ENCODE measurements at regions not wholly inside any gene's neighbourhood (a gene's known extent, or its start where the extent isn't known, plus 50 kb on each side); places are given as distances from the start of the nearest gene placed in this dataset.
"Not testable (repeated sequence)": the region's sequence is repeated elsewhere in the genome, so short reads cannot be mapped to it uniquely, and the experiment has no call there.

DNA sequence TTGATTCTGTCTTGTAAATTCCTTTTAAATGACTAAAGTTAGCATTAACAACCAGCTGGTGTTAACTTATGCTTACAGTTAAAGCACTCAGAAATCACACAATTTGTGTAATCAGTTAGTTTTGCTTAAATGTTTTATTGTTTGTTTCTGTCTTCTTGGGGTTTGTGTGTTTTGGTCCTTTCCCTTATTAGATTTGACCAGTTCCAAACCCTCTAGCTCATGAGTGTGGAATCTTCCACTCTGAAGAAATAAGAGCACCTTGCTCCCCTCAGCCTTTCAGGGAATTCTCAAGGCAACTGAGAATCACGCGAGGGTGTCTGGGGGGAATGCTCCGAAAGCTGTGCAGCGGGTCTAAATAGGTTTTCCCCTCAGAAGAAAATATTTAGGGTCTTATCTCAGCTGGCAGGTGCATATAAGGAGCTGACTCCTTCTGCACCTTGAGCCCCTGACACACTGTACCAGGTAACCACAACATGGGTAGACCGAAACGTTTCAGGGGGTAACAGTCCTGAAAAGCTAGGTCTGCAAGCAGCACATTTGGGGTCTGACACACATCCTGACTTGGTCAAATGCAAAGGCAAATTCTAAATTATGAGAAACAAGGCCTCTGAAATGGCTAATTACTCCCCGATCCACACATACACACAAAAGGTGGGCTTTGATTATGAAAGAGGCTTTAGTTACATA, 188.1 kb upstream of the ETV3 start:
- TF ChIP-seq CTCF (conservative IDR thresholded peaks at IDR 0.05; ENCODE audit: low read depth, low read length): no peak
- H3K4me3 ChIP-seq (ENCODE audit: low read depth, low read length): no peak overlapping the region
- no peak for DNase-seq (ENCODE audit: low read depth)

- H3K4me3 ChIP-seq (ENCODE audit: low read depth, low read length): no peak overlapping the region
- TF ChIP-seq CTCF (conservative IDR thresholded peaks at IDR 0.05; ENCODE audit: low read depth, low read length): no peak
- DNase-seq (ENCODE audit: low read depth): no peak
Observed at GRCh38 chr1:157325220-157325619, 187.0 kb upstream of the ETV3 start.

DNA sequence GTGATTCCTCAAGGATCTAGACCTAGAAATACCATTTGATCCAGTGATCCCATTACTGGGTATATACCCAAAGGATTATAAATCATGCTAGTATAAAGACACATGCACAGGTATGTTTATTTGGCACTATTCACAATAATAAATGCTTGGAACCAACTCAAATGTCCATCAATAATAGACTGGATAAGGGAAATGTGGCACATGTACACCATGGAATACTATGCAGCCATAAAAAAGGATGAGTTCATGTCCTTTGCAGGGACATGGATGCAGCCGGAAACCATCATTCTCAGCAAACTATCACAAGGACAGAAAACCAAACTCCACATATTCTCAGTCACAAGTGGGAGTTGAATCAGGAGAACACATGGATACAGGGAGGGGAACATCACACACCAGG, 183.8 kb upstream of the ETV3 start:
- not testable (repeated sequence) for DNase-seq (ENCODE audit: low read depth); H3K4me3 ChIP-seq (ENCODE audit: low read depth, low read length)

GRCh38 chr1:157319567-157319966, 181.4 kb upstream of the ETV3 start:
- TF ChIP-seq CTCF (conservative IDR thresholded peaks at IDR 0.05; ENCODE audit: low read depth, low read length): no peak
- H3K4me3 ChIP-seq (ENCODE audit: low read depth, low read length): no peak overlapping the region
- DNase-seq (ENCODE audit: low read depth): no peak

DNA sequence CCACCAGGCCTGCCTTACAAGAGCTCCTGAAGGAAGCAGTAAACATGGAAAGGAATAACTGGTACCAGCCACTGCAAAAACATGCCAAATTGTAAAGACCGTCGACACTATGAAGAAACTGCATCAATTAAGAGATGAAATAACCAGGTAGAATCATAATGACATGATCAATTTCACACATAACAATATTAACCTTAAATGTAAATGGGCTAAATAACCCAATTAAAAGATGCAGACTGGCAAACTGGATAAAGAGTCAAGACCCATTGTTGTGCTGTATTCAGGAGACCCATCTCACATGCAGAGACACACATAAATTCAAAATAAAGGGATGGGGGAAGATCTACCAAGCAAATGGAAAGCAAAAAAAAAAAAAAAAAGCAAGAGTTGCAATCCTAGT, 179.0 kb upstream of the ETV3 start:
- not testable (repeated sequence) for H3K4me3 ChIP-seq (ENCODE audit: low read depth, low read length)

GRCh38 chr1:157315544-157315943, 177.3 kb upstream of the ETV3 start:
- TF ChIP-seq CTCF (conservative IDR thresholded peaks at IDR 0.05; ENCODE audit: low read depth, low read length): no peak
- DNase-seq (ENCODE audit: low read depth): no peak

More for the DNA sequence above, 179.0 kb upstream of the ETV3 start:
- DNase-seq (ENCODE audit: low read depth): not testable (repeated sequence)

DNA sequence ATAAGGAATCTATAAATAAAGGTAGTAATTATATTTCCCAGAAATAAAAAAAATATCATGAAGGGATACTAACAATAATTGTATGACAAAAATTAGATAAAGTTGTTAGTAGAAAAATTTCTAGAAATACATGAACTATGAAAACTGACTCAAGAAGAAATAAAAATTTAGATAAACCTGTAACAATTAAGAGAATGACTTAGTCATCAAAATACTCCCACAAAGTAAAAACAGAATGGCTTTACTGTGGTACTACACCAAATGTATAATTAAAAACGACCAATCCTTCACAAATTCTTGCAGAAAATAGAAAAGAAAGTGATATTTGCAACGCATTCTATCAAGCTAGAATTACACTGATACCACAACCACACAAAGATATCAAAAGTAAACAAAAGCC, 176.2 kb upstream of the ETV3 start:
- no peak overlapping the region for H3K4me3 ChIP-seq (ENCODE audit: low read depth, low read length)
- DNase-seq (ENCODE audit: low read depth): no peak
- no peak for TF ChIP-seq CTCF (conservative IDR thresholded peaks at IDR 0.05; ENCODE audit: low read depth, low read length)

More at GRCh38 chr1:157315544-157315943, 177.3 kb upstream of the ETV3 start:
- no peak overlapping the region for H3K4me3 ChIP-seq (ENCODE audit: low read depth, low read length)

DNA sequence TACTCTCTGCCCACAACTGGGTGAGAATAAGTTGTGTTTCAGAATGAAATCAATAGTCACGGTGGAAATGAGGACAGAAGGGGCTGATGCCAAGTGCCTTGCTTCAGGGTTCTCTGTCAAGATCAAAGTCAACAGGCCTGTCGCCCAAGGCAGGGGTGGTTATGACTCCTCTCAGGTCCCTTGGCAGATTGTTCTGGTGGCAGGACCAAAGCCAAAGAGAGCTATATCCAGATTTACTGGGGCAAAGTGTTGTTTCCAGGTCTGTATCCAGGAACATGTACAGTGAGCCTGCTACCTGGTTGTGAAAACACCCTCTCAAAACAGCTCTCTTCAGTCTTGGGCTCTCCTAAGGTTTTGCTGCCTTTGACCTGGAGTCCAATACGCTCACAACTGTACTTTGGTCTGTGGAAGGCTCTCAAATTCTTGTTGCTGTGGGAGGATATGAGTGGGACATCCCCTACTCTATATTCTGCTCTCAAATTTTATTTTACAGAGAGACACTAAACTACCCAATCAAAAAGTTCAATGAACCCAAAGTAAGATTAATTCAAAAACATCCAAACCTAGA, 175.1 kb upstream of the ETV3 start:
- no peak for DNase-seq (ENCODE audit: low read depth)
- no peak overlapping the region for H3K4me3 ChIP-seq (ENCODE audit: low read depth, low read length)
- no peak for TF ChIP-seq CTCF (conservative IDR thresholded peaks at IDR 0.05; ENCODE audit: low read depth, low read length)

All from choroid plexus epithelial cell (primary cell).